Stimulated activated CD4-positive, alpha-beta T cell treated with anti-CD3 and anti-CD28 coated beads, Interleukin-4, amount 100 ng/mL, for 24 hours (primary cell): ENCODE measurements at regions not wholly inside any gene's neighbourhood (a gene's known extent, or its start where the extent isn't known, plus 50 kb on each side); places are given as distances from the start of the nearest gene placed in this dataset.

ENCODE experiments used
- DNase-seq: peaks from one replicate; pipeline ENCODE4 v3.0.0-alpha.2; 2020

DNA sequence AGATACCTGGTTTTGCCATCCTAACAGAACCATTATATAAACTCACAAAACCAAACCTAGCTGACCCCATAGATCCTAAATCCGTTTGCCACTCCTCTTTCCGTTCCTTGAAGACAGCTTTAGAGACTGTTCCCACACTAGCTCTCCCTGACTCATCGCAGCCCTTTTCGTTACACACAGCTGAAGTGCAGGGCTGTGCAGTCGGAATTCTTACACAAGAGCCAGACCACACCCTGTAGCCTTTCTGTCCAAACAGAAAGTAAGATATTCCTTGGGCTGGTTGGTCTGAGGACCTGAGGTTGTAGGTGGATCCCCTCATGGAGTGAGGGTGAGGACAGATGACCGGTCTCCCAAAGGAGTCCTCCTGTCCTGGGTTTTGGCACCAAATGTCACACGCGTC, 56.7 kb upstream of the NAA35 start:
- no peak for DNase-seq

- no peak for DNase-seq
Measured at GRCh38 chr9:85890962-85891361, 50.0 kb upstream of the NAA35 start.
